Neural progenitor cell (in vitro differentiated cells): ENCODE measurements at regions not wholly inside any gene's neighbourhood (a gene's known extent, or its start where the extent isn't known, plus 50 kb on each side); places are given as distances from the start of the nearest gene placed in this dataset.

Source experiments
- DNase-seq: peaks from one replicate; pipeline ENCODE4 v3.0.0-alpha.2; 2016; ENCODE audit warnings: low spot score
- H2AFZ ChIP-seq: fragments of 200-600 bp; sonication (generic); replicated peaks from 2 replicates; pipeline ENCODE4 v1.6.1; 2016; ENCODE audit warnings: antibody characterized with exemption
- H3F3A ChIP-seq: fragments of 200-600 bp; sonication (generic); 2 replicates; pipeline ENCODE4 v1.6.1; 2016; ENCODE audit warnings: antibody characterized with exemption, low read depth
- H3K27ac ChIP-seq: fragments of 200-600 bp; sonication (generic); 2 replicates; pipeline ENCODE4 v1.5.1; 2016; ENCODE audit warnings: mild to moderate bottlenecking
- H3K27me3 ChIP-seq: fragments of 200-600 bp; sonication (generic); 2 replicates; pipeline ENCODE4 v1.6.1; 2016; ENCODE audit warnings: mild to moderate bottlenecking, moderate library complexity
- H3K36me3 ChIP-seq: fragments of 200-600 bp; sonication (generic); 2 replicates; pipeline ENCODE4 v1.5.1; 2016
- H3K4me1 ChIP-seq: fragments of 200-600 bp; sonication (generic); 2 replicates; pipeline ENCODE4 v1.6.1; 2016; ENCODE audit warnings: mixed run types
- H3K4me2 ChIP-seq: fragments of 200-600 bp; sonication (generic); 2 replicates; pipeline ENCODE4 v1.6.1; 2016
- H3K4me3 ChIP-seq: fragments of 200-600 bp; sonication (generic); 2 replicates; pipeline ENCODE4 v1.5.1; 2016
- H3K79me2 ChIP-seq: fragments of 200-600 bp; sonication (generic); 2 replicates; pipeline ENCODE4 v1.6.1; 2016; ENCODE audit warnings: low read depth
- H3K9ac ChIP-seq: fragments of 200-600 bp; sonication (generic); 2 replicates; pipeline ENCODE4 v1.6.1; 2016
- H3K9me3 ChIP-seq: fragments of 200-600 bp; sonication (generic); 2 replicates; pipeline ENCODE4 v1.5.1; 2016; ENCODE audit warnings: low read depth
- H4K20me1 ChIP-seq: fragments of 200-600 bp; sonication (generic); 2 replicates; pipeline ENCODE4 v1.6.1; 2016; ENCODE audit warnings: low read depth
- H3K27ac Mint-ChIP-seq: 3 replicates; pipeline ENCODE4 v1.8.0; 2021; ENCODE audit warnings: mixed read lengths
- H3K27me3 Mint-ChIP-seq: 2 replicates; pipeline ENCODE4 v1.8.0; 2022; ENCODE audit warnings: low read depth, mild to moderate bottlenecking, inconsistent platforms, moderate library complexity, mixed read lengths; ENCODE audit not compliant: insufficient read depth
- H3K36me3 Mint-ChIP-seq: 3 replicates; pipeline ENCODE4 v1.8.0; 2021; ENCODE audit warnings: mixed read lengths
- H3K4me1 Mint-ChIP-seq: 3 replicates; pipeline ENCODE4 v1.8.0; 2021; ENCODE audit warnings: mixed read lengths
- H3K4me3 Mint-ChIP-seq: 3 replicates; pipeline ENCODE4 v1.8.0; 2021; ENCODE audit warnings: mild to moderate bottlenecking, moderate library complexity, mixed read lengths
- H3K9me3 Mint-ChIP-seq: 3 replicates; pipeline ENCODE4 v1.8.0; 2020; ENCODE audit warnings: mixed read lengths
- CTCF ChIP-seq: fragments of 200-600 bp; sonication (generic); IDR thresholded peaks from 2 replicates; pipeline ENCODE4 v1.5.1; 2017; ENCODE audit warnings: antibody characterized with exemption, mild to moderate bottlenecking
- EZH2phosphoT487 ChIP-seq: fragments of 200-600 bp; sonication (generic); IDR thresholded peaks from 2 replicates; pipeline ENCODE4 v1.6.1; 2017; ENCODE audit warnings: antibody characterized with exemption

- no peaks in the 10 kb centered on the region for H4K20me1 ChIP-seq
These were observed 407.4 kb upstream of the NR3C2 start for GRCh38 chr4:148849581-148849980.

GRCh38 chr4:148847544-148848255 is 405.5 kb upstream of the NR3C2 start:
- TF ChIP-seq EZH2phosphoT487, result no peak
- TF ChIP-seq CTCF, result no peak
- H3K9me3 Mint-ChIP-seq, result no peaks in the 10 kb centered on the region
- Histone ChIP-seq H3K9me3 (no peaks in the 10 kb centered on the region), H2AFZ (peak overlapping the region; percentile 17), H3K9ac (no peak overlapping the region), H3K4me3 (no peak overlapping the region), H3K27me3 (no peaks in the 10 kb centered on the region), H3K4me2 (no peak overlapping the region), H4K20me1 (no peaks in the 10 kb centered on the region), H3K36me3 (no peaks in the 10 kb centered on the region), H3K27ac (no peak overlapping the region), H3K4me1 (no peaks in the 10 kb centered on the region), H3K79me2 (no peaks in the 10 kb centered on the region), H3F3A (no peaks in the 10 kb centered on the region)
- H3K27ac Mint-ChIP-seq, result no peak overlapping the region
- no peaks in the 10 kb centered on the region for H3K27me3 Mint-ChIP-seq
- DNase-seq, result no peak
- no peaks in the 10 kb centered on the region for H3K4me1 Mint-ChIP-seq
- no peaks in the 10 kb centered on the region for H3K36me3 Mint-ChIP-seq
- no peak overlapping the region for H3K4me3 Mint-ChIP-seq

More at GRCh38 chr4:148849581-148849980, 407.4 kb upstream of the NR3C2 start:
- H3K4me1 Mint-ChIP-seq, result no peaks in the 10 kb centered on the region
- H2AFZ ChIP-seq, result no peak overlapping the region
- no peak overlapping the region for H3K4me2 ChIP-seq
- H3K27me3 Mint-ChIP-seq, result no peaks in the 10 kb centered on the region
- no peaks in the 10 kb centered on the region for H3F3A ChIP-seq
- H3K79me2 ChIP-seq, result no peaks in the 10 kb centered on the region
- H3K36me3 ChIP-seq, result no peaks in the 10 kb centered on the region
- no peaks in the 10 kb centered on the region for H3K36me3 Mint-ChIP-seq
- no peaks in the 10 kb centered on the region for H3K27me3 ChIP-seq
- H3K4me3 ChIP-seq, result no peak overlapping the region
- no peak overlapping the region for H3K4me3 Mint-ChIP-seq
- H3K9me3 Mint-ChIP-seq, result no peaks in the 10 kb centered on the region
- H3K27ac ChIP-seq, result no peak overlapping the region
- no peak for DNase-seq
- TF ChIP-seq CTCF, result no peak
- H3K27ac Mint-ChIP-seq, result no peak overlapping the region
- no peaks in the 10 kb centered on the region for H3K9me3 ChIP-seq
- H3K9ac ChIP-seq, result no peak overlapping the region
- H3K4me1 ChIP-seq, result no peaks in the 10 kb centered on the region

- H3K9me3 Mint-ChIP-seq, result no peaks in the 10 kb centered on the region
- no peaks in the 10 kb centered on the region for H3K4me1 Mint-ChIP-seq
- Histone ChIP-seq H3K36me3 (no peaks in the 10 kb centered on the region), H3K4me3 (no peak overlapping the region), H3K4me2 (no peak overlapping the region), H3K27me3 (no peaks in the 10 kb centered on the region), H4K20me1 (no peaks in the 10 kb centered on the region), H3K9ac (no peak overlapping the region), H3F3A (no peaks in the 10 kb centered on the region), H3K79me2 (no peaks in the 10 kb centered on the region), H2AFZ (no peak overlapping the region), H3K9me3 (no peaks in the 10 kb centered on the region), H3K27ac (no peak overlapping the region), H3K4me1 (no peaks in the 10 kb centered on the region)
- H3K27ac Mint-ChIP-seq, result no peak overlapping the region
- H3K4me3 Mint-ChIP-seq, result no peak overlapping the region
- no peak for TF ChIP-seq EZH2phosphoT487
- TF ChIP-seq CTCF, result no peak
- DNase-seq, result no peak
- H3K27me3 Mint-ChIP-seq, result no peaks in the 10 kb centered on the region
- no peaks in the 10 kb centered on the region for H3K36me3 Mint-ChIP-seq
These were observed 403.4 kb upstream of the NR3C2 start for GRCh38 chr4:148845609-148846008.
